NCI-H2227 (cell line): ENCODE measurements at regions not wholly inside any gene's neighbourhood (a gene's known extent, or its start where the extent isn't known, plus 50 kb on each side); places are given as distances from the start of the nearest gene placed in this dataset.
A peak's percentile ranks its signal among the peaks of the same experiment; 100 is the strongest.
"Not testable (repeated sequence)": the region's sequence is repeated elsewhere in the genome, so short reads cannot be mapped to it uniquely, and the experiment has no call there.

Experiments used
- DNase-seq: peaks from one replicate; lab custom pipeline; 2025; ENCODE audit not compliant: unreplicated experiment; lab: John Stamatoyannopoulos, UW

DNA sequence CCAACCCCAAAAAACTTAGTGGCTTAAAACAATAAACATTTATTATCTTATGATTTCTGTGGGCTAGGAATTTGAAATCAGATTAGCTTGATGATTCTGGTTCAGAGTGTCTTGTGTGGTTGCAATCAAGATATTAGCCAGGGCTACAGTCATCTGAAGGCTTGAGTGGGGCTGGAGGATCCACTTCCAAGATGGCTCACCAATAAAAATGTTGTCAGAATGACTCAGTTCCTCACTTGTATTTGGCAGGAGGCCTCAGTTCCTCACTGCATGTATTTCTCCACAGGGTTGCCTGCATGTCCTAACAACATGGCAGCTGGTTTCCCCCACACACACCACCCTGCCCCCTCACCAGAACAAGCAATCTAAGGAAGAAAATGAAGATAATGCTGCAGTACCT lies 98.2 kb upstream of the NIPBL start:
- no peak for DNase-seq

DNA sequence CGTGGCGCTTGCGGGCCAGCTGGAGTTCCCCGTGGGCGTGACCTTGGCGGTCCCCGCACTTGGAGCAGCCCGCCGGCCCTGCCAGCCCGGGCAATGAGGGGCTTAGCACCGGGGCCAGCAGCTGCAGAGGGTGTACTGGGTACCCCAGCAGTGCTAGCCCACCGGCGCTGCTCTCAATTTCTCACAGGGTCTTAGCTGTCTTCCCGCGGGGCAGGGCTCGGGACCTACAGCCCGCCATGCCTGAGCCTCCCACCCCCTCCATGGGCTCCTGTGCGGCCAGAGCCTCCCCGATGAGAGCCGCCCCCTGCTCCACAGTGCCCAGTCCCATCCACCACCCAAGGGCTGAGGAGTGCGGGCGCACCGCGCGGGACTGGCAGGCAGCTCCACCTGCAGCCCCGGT lies 94.0 kb upstream of the NIPBL start:
- not testable (repeated sequence) for DNase-seq

- DNase-seq: no peak
These were observed 90.0 kb upstream of the NIPBL start for GRCh38 chr5:36786448-36787012.

- DNase-seq: no peak
These were observed 89.0 kb upstream of the NIPBL start for GRCh38 chr5:36787365-36788093.

DNA sequence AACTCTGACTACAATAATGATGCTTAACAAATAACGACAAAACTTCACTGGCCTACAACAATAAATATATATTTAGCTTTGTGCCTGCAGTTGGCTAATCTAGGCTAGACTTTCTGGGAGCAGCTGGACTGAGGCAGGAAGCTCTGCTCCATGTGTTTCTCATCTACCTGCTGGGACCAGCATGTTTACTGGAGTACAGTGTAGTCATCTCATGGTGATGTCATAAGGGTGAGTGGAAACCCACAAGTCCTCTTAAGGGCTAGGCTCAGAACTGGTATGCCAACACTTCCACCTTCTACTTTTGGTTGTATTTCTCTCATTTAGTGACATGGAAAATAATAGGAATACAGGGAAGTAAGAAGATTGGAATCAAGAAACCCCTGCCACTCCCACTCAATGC lies 85.7 kb upstream of the NIPBL start:
- DNase-seq: no peak

DNA sequence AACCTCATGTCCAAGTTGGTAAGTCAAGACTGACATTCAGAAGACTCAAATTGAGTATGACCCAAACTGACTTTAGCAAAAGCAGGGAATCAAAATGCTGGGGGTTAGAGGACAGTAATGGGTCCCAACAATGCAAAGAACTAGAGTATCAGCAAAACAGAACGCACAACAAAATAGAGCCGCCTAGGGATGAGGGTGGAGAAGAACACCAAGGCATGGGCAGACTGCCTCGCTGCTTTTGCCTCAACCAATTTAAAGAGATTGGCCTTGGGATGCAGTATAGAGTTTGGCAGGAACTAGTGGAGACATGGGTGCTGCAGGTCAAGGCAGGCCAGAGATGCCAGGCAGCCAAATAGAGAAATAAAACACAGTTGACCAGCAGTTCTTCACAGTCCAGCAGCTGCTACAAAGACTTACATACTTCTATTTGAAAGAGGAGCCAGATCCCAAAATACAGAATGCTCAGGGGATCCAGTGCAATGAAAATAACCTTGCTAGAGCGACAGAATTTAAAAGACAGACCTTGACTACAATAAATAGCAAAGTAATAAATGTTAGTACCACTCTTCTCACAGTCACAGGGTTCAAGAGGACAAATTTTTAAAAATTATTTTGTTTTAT lies 83.9 kb upstream of the NIPBL start:
- DNase-seq: no peak

DNA sequence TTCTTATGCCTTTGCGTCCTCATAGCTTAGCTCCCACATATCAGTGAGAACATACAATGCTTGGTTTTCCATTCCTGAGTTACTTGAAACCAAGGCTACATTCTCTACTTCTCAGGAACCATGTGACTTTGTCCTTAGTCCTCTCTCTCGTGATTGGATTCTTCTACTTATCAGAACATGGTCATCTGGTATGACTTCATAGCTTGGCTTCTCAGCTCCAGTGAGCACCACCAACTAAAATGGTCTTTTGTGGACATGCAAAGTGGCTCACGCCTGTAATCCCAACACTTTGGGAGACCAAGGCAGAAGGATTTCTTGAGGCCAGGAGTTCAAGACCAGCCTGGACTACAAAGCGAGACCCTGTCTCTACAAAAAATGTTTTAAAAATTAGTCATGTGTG lies 81.2 kb upstream of the NIPBL start:
- no peak for DNase-seq

DNA sequence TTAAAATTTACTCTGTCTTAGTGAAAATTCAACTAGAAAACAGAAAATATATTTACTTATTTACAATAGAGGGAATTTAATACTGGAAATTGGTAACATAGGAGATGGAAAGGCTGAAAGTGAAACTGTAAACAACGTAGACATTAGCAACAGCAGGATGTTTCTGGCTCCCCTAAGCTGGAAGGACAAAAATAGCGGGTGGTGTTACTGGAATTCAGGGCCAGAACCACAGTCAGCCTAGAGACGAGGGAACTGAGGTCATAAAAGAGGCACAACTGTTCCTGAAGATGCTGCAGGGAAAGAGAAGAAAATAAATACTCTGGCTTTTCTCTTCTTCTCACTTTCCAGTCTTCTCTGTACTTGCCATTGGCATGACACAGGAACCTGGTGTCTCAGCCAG lies 80.4 kb upstream of the NIPBL start:
- no peak for DNase-seq

GRCh38 chr5:36801523-36801922 lies 75.0 kb upstream of the NIPBL start:
- no peak for DNase-seq

DNA sequence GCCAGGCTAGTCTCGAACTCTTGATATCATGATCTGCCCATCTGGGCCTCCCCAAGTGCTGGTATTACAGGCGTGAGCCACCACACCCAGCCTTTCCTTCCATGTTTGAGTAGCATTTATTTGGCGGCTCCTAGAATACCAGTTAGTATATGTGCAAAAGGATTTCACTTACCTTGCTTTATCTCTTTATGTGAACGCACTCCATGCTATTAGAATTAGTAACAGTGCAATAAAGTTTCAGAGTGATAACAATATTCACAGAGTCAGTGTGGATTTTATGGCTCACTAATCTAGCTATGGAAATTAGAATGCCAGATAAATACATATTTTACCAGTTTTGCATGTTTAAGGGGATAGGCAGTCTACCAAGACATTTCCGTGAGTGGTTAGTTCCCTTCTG lies 74.4 kb upstream of the NIPBL start:
- no peak for DNase-seq

DNA sequence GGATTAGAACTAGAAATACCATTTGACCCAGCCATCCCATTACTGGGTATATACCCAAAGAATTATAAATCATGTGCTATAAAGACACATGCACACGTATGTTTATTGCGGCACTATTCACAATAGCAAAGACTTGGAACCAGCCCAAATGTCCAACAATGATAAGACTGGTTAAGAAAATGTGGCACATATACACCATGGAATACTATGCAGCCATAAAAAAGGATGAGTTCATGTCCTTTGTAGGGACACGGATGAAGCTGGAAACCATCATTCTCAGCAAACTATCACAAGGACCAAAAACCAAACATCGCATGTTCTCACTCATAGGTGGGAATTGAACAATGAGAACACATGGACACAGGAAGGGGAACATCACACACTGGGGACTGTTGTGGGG lies 63.3 kb upstream of the NIPBL start:
- DNase-seq: not testable (repeated sequence)

DNA sequence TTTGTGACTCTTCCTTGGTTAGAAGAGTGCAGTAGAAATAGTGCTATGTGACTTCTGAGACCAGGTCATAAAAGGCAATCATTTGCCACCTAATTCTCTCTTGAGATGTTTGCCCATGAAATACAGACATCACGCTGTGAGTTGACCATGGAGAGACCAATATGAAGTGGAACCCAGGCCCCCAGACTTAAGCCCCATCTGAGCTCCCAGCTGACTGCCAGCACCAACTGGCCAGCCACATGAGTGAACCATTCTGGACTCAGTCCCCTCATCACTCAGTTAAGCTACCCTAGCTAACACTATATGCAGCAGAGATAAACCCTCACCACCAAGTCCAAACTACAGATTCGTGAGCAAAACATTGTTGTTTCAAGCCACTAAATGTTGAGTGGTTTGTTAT lies 60.7 kb upstream of the NIPBL start:
- DNase-seq: no peak

- DNase-seq: peak; percentile 15
These were observed 55.7 kb upstream of the NIPBL start for GRCh38 chr5:36820900-36821299.

- DNase-seq: no peak
These were observed 49.9 kb upstream of the NIPBL start for GRCh38 chr5:36826694-36827093.
